H1 (cell line): ENCODE measurements at regions not wholly inside any gene's neighbourhood (a gene's known extent, or its start where the extent isn't known, plus 50 kb on each side); places are given as distances from the start of the nearest gene placed in this dataset.

Experiments
- CTCF ChIA-PET: fragments of 300-600 bp; sonication (Branson Sonifier 250); formaldehyde crosslinking; loops from one replicate; lab custom pipeline; 2021; ENCODE audit not compliant: partially characterized antibody; lab: Charles Lee
- POLR2A ChIA-PET: fragments of 300-600 bp; sonication (Branson Sonifier 250); formaldehyde crosslinking; loops from one replicate; lab custom pipeline; 2021; ENCODE audit warnings: inconsistent platforms; ENCODE audit not compliant: partially characterized antibody; lab: Charles Lee
- DNase-seq, 2 experiments: peaks; one replicate each; pipeline versions ENCODE4 v3.0.0 to v3.0.0-alpha.2; 2010 to 2022; ENCODE audit warnings: low spot score in 2 of 2, low read depth in 1 of 2, mixed read lengths in 1 of 2
- FAIRE-seq: peaks from 2 replicates; lab custom pipeline; 2011; peaks lifted over from hg19 to GRCh38; lab: Jason Lieb, UNC
- H2AFZ ChIP-seq: 2 replicates; pipeline ENCODE4 v1.8.1; 2012; ENCODE audit warnings: low read length, inconsistent platforms
- H2AK5ac ChIP-seq: 2 replicates; pipeline ENCODE4 v1.6.1; 2013; ENCODE audit warnings: low read depth, low read length
- H2BK120ac ChIP-seq: replicated peaks from 2 replicates; pipeline ENCODE3; 2013; ENCODE audit warnings: low read depth, low read length, inconsistent platforms
- H2BK12ac ChIP-seq: 2 replicates; pipeline ENCODE4 v1.6.1; 2013; ENCODE audit warnings: low read depth, low read length
- H2BK15ac ChIP-seq: 2 replicates; pipeline ENCODE4 v1.6.1; 2013; ENCODE audit warnings: low read length
- H2BK20ac ChIP-seq: 2 replicates; pipeline ENCODE4 v1.6.1; 2013; ENCODE audit warnings: low read length
- H2BK5ac ChIP-seq: 2 replicates; pipeline ENCODE4 v1.6.1; 2013; ENCODE audit warnings: low read depth, low read length
- H3K14ac ChIP-seq: 2 replicates; pipeline ENCODE4 v1.6.1; 2013; ENCODE audit warnings: inconsistent platforms; ENCODE audit not compliant: insufficient read length
- H3K18ac ChIP-seq: 2 replicates; pipeline ENCODE4 v1.6.1; 2013; ENCODE audit warnings: low read length; ENCODE audit errors: extremely low read depth
- H3K23ac ChIP-seq: 2 replicates; pipeline ENCODE4 v1.6.1; 2013; ENCODE audit warnings: inconsistent platforms; ENCODE audit not compliant: insufficient read length
- H3K23me2 ChIP-seq: 2 replicates; pipeline ENCODE4 v1.6.1; 2013; ENCODE audit warnings: low read depth, low read length
- H3K27ac ChIP-seq: 2 replicates; pipeline ENCODE4 v1.6.1; 2011; ENCODE audit warnings: low read depth, low read length, inconsistent platforms
- H3K27me3 ChIP-seq, 4 experiments: replicated peaks in 1 of 4; 1 replicate in 1 of 4; 2 replicates in 3 of 4; pipeline versions ENCODE4 v1.6.1 to v1.8.1; 2011 to 2013; ENCODE audit warnings: low read length in 3 of 4, mild to moderate bottlenecking in 3 of 4, inconsistent platforms in 2 of 4, mixed read lengths in 2 of 4, moderate library complexity in 1 of 4; ENCODE audit not compliant: control insufficient read depth in 3 of 4, insufficient read depth in 3 of 4; ENCODE audit errors: extremely low read depth in 1 of 4
- H3K36me3 ChIP-seq, 4 experiments: 2 replicates each; pipeline versions ENCODE4 v1.6.1 to v1.8.1; 2011 to 2013; ENCODE audit warnings: mild to moderate bottlenecking in 4 of 4, low read length in 3 of 4, moderate library complexity in 2 of 4, control low read depth in 1 of 4, inconsistent platforms in 1 of 4; ENCODE audit not compliant: insufficient read depth in 4 of 4, control insufficient read depth in 2 of 4
- H3K4ac ChIP-seq: replicated peaks from 2 replicates; pipeline ENCODE3; 2013; ENCODE audit warnings: low read length, low read depth, mixed read lengths, inconsistent platforms; ENCODE audit not compliant: insufficient read length
- H3K4me1 ChIP-seq, 4 experiments: replicated peaks in 1 of 4; 1 replicate in 1 of 4; 2 replicates in 3 of 4; pipeline versions ENCODE4 v1.6.1 to v1.8.1; 2011 to 2013; ENCODE audit warnings: low read length in 3 of 4, inconsistent platforms in 2 of 4, mixed read lengths in 1 of 4; ENCODE audit not compliant: insufficient read depth in 4 of 4, control insufficient read depth in 3 of 4
- H3K4me2 ChIP-seq, 2 experiments: 2 replicates each; pipeline versions ENCODE4 v1.6.1 to v1.8.1; 2011 to 2013; ENCODE audit warnings: low read depth in 2 of 2, low read length in 2 of 2, control low read depth in 1 of 2, inconsistent platforms in 1 of 2, mild to moderate bottlenecking in 1 of 2; ENCODE audit not compliant: insufficient read depth in 1 of 2
- H3K4me3 ChIP-seq, 4 experiments: fragments of 200-600, 300-600 bp in 1 of 4; sonication (generic), shearing (Covaris generic), sonication (Bioruptor Twin) in 1 of 4; 2 replicates each; pipeline versions ENCODE4 v1.5.1 to v1.8.1; 2011 to 2016; ENCODE audit warnings: low read length in 4 of 4, low read depth in 3 of 4, control low read depth in 2 of 4, inconsistent platforms in 2 of 4, mild to moderate bottlenecking in 2 of 4, mixed read lengths in 1 of 4, moderate library complexity in 1 of 4; ENCODE audit not compliant: insufficient read depth in 2 of 4; ENCODE audit errors: extremely low read depth in 1 of 4
- H3K56ac ChIP-seq: replicated peaks from 2 replicates; pipeline ENCODE3; 2013; ENCODE audit warnings: low read depth, mild to moderate bottlenecking, mixed read lengths, low read length, inconsistent platforms; ENCODE audit not compliant: insufficient read length
- H3K79me1 ChIP-seq: 2 replicates; pipeline ENCODE4 v1.6.1; 2013; ENCODE audit warnings: low read depth, low read length, control low read depth
- H3K79me2 ChIP-seq, 2 experiments: 2 replicates each; pipeline versions ENCODE4 v1.6.1 to v1.8.1; 2012 to 2013; ENCODE audit warnings: low read length in 2 of 2, mild to moderate bottlenecking in 2 of 2, inconsistent platforms in 1 of 2; ENCODE audit not compliant: insufficient read depth in 2 of 2, control insufficient read depth in 1 of 2
- H3K9ac ChIP-seq, 4 experiments: replicated peaks in 1 of 4; 1 replicate in 1 of 4; 2 replicates in 3 of 4; pipeline versions ENCODE4 v1.6.1 to v1.8.1; 2011 to 2013; ENCODE audit warnings: low read depth in 3 of 4, low read length in 3 of 4, control low read depth in 2 of 4, mild to moderate bottlenecking in 2 of 4, moderate library complexity in 2 of 4, inconsistent platforms in 1 of 4; ENCODE audit errors: extremely low read depth in 1 of 4
- H3K9me3 ChIP-seq, 2 experiments: 2 replicates each; pipeline versions ENCODE4 v1.6.1 to v1.8.1; 2012 to 2013; ENCODE audit warnings: mild to moderate bottlenecking in 2 of 2, moderate library complexity in 2 of 2, control low read depth in 1 of 2, inconsistent platforms in 1 of 2, low read depth in 1 of 2, low read length in 1 of 2, mixed read lengths in 1 of 2; ENCODE audit not compliant: insufficient read depth in 2 of 2
- H4K20me1 ChIP-seq, 2 experiments: replicated peaks in 1 of 2; 2 replicates each; pipeline versions ENCODE3 to v1.8.1; 2011 to 2013; ENCODE audit warnings: inconsistent platforms in 2 of 2, low read length in 2 of 2, mild to moderate bottlenecking in 1 of 2; ENCODE audit not compliant: insufficient read depth in 2 of 2, control insufficient read depth in 1 of 2
- H4K5ac ChIP-seq: 2 replicates; pipeline ENCODE4 v1.6.1; 2013; ENCODE audit warnings: low read length, low read depth, mixed read lengths, inconsistent platforms; ENCODE audit not compliant: insufficient read length
- H4K8ac ChIP-seq: 2 replicates; pipeline ENCODE4 v1.8.0; 2013; ENCODE audit warnings: mild to moderate bottlenecking, moderate library complexity, low read length, inconsistent platforms; ENCODE audit not compliant: insufficient read depth; ENCODE audit errors: extremely low read depth
- H4K91ac ChIP-seq: replicated peaks from 2 replicates; pipeline ENCODE3; 2013; ENCODE audit warnings: low read length, mixed read lengths, inconsistent platforms; ENCODE audit not compliant: insufficient read length
- CBX5 ChIP-seq: fragments of 300-800, 300-1000 bp; sonication (generic); IDR thresholded peaks from 2 replicates; pipeline ENCODE4 v1.7.1; 2016; ENCODE audit warnings: antibody characterized with exemption, low read length, low read depth
- CBX8 ChIP-seq: fragments of 300-800, 300-1000 bp; sonication (generic); IDR thresholded peaks from 2 replicates; pipeline ENCODE4 v1.7.1; 2016; ENCODE audit warnings: low read depth, low read length, borderline replicate concordance
- CREB1 ChIP-seq: IDR thresholded peaks from 2 replicates; pipeline ENCODE4 v1.6.1; 2012; ENCODE audit warnings: inconsistent platforms
- CTBP2 ChIP-seq: IDR thresholded peaks from 2 replicates; pipeline ENCODE4 v1.7.0; 2011; ENCODE audit warnings: borderline replicate concordance, mild to moderate bottlenecking, moderate library complexity, mixed read lengths, low read length; ENCODE audit not compliant: insufficient read depth, insufficient read length
- EP300 ChIP-seq, 2 experiments: IDR thresholded peaks; 1 replicate in 1 of 2; 2 replicates in 1 of 2; pipeline ENCODE4 v1.6.1; 2011 to 2012; ENCODE audit warnings: low read depth in 2 of 2, low read length in 2 of 2, mild to moderate bottlenecking in 2 of 2, borderline replicate concordance in 1 of 2, inconsistent platforms in 1 of 2, moderate library complexity in 1 of 2
- FOSL1 ChIP-seq: IDR thresholded peaks from 2 replicates; pipeline ENCODE4 v1.6.1; 2011; ENCODE audit warnings: mild to moderate bottlenecking, low read depth, low read length, moderate library complexity; ENCODE audit not compliant: insufficient read depth
- GTF2F1 ChIP-seq: IDR thresholded peaks from 2 replicates; pipeline ENCODE4 v1.6.1; 2012; ENCODE audit warnings: low read depth, low read length, improper control_type of control experiment, borderline replicate concordance
- HDAC2 ChIP-seq, 2 experiments: fragments of 300-600 bp in 1 of 2; sonication (generic) in 1 of 2; IDR thresholded peaks; 2 replicates each; pipeline ENCODE4 v1.6.1; 2011 to 2012; ENCODE audit warnings: low read depth in 2 of 2, low read length in 2 of 2, mild to moderate bottlenecking in 2 of 2, moderate library complexity in 2 of 2, borderline replicate concordance in 1 of 2, inconsistent platforms in 1 of 2
- MAFK ChIP-seq: IDR thresholded peaks from 2 replicates; pipeline ENCODE4 v1.6.1; 2012; ENCODE audit warnings: low read depth, mild to moderate bottlenecking, improper control_type of control experiment, low read length
- NRF1 ChIP-seq: IDR thresholded peaks from 2 replicates; pipeline ENCODE4 v1.6.1; 2011; ENCODE audit warnings: mild to moderate bottlenecking, low read depth, low read length, improper control_type of control experiment
- RAD21 ChIP-seq, 2 experiments: IDR thresholded peaks in 1 of 2; conservative IDR thresholded peaks in 1 of 2; 2 replicates each; pipeline ENCODE4 v1.6.1; 2011; ENCODE audit warnings: low read depth in 2 of 2, low read length in 2 of 2, improper control_type of control experiment in 1 of 2, inconsistent platforms in 1 of 2, mild to moderate bottlenecking in 1 of 2, moderate library complexity in 1 of 2
- SP4 ChIP-seq: IDR thresholded peaks from 2 replicates; pipeline ENCODE4 v1.6.1; 2012; ENCODE audit warnings: low read length, inconsistent platforms
- TAF7 ChIP-seq: optimal IDR thresholded peaks from 2 replicates; pipeline ENCODE3; 2011; ENCODE audit warnings: low read depth, mild to moderate bottlenecking, inconsistent platforms, low read length, moderate library complexity, borderline replicate concordance
- TBP ChIP-seq: IDR thresholded peaks from 2 replicates; pipeline ENCODE4 v1.6.1; 2011; ENCODE audit warnings: low read depth, low read length, improper control_type of control experiment
- TEAD4 ChIP-seq: IDR thresholded peaks from 2 replicates; pipeline ENCODE4 v1.6.1; 2012; ENCODE audit warnings: low read depth, low read length, inconsistent platforms, mixed read lengths
- WGBS, 2 experiments: shearing (Covaris generic) in 1 of 2; methylation state at CpG; one replicate each; pipeline versions ENCODE4 v1.1.6 to v1.1.7; 2013 to 2015; ENCODE audit warnings: low lambda C conversion rate in 2 of 2, mixed read lengths in 2 of 2, inconsistent platforms in 1 of 2, low coverage in 1 of 2, missing lambda C conversion rate in 1 of 2; ENCODE audit not compliant: insufficient replicate concordance in 2 of 2, insufficient coverage in 1 of 2, insufficient read length in 1 of 2; ENCODE audit errors: extremely low coverage in 1 of 2, missing lambda C conversion rate in 1 of 2; 5-methylcytosine and 5-hydroxymethylcytosine counted together

- DNase-seq (no peak), FAIRE-seq (no peak)
- CTCF ChIA-PET: interaction anchor here (0.6 kb wide), 1 partner anchor 15 kb away, joined by 3 read pairs; no protein-coding TSS in a partner anchor
- Histone ChIP-seq H3K4ac (no peak overlapping the region), H2AFZ (no peak overlapping the region), H3K4me3 (no peak overlapping the region), H3K9me3 (no peaks in the 10 kb centered on the region), H3K4me1 (no peaks in the 10 kb centered on the region), H2BK12ac (no peak overlapping the region), H3K14ac (no peak overlapping the region), H3K27me3 (no peaks in the 10 kb centered on the region), H4K20me1 (no peaks in the 10 kb centered on the region), H3K23me2 (no peaks in the 10 kb centered on the region; the same call in 1 of the 2 replicates), H2BK15ac (no peak overlapping the region), H3K23ac (no peak overlapping the region), H4K5ac (no peak overlapping the region), H3K18ac (no peak overlapping the region), H2BK120ac (no peak overlapping the region), H3K4me2 (no peak overlapping the region), H3K79me1 (no peaks in the 10 kb centered on the region), H3K56ac (no peak overlapping the region), H3K79me2 (no peaks in the 10 kb centered on the region), H4K91ac (no peak overlapping the region), H3K27ac (no peak overlapping the region), H2BK5ac (no peak overlapping the region), H3K9ac (no peak overlapping the region), H2BK20ac (no peak overlapping the region), H3K36me3 (no peaks in the 10 kb centered on the region), H4K8ac (no peak overlapping the region), H2AK5ac (no peak overlapping the region)
- POLR2A ChIA-PET: no interaction called here
- 87% methylated on average over 2 of the region's 2 CpGs; no CpG with 5 or more reads in 1 of the 2 experiments for WGBS, 2 experiments
- no peak for TF ChIP-seq TEAD4
- TF ChIP-seq RAD21 (IDR thresholded peaks at IDR 0.05 in 1 of 2, conservative IDR thresholded peaks at IDR 0.05 in 1 of 2; ENCODE audit: low read depth in 2 of 2, low read length in 2 of 2): no peak
- TF ChIP-seq FOSL1: no peak
- no peak for TF ChIP-seq NRF1
- TF ChIP-seq MAFK: no peak
- TF ChIP-seq CBX8: no peak
- TF ChIP-seq CTBP2: no peak
- no peak for TF ChIP-seq HDAC2 (IDR thresholded peaks at IDR 0.05; ENCODE audit: borderline replicate concordance in 1 of 2, low read depth in 2 of 2, low read length in 2 of 2)
- no peak for TF ChIP-seq CREB1
- no peak for TF ChIP-seq TBP
- no peak for TF ChIP-seq GTF2F1
- no peak for TF ChIP-seq SP4
- no peak for TF ChIP-seq TAF7
- TF ChIP-seq EP300 (IDR thresholded peaks at IDR 0.05; ENCODE audit: borderline replicate concordance in 1 of 2, low read depth in 2 of 2, low read length in 2 of 2): no peak
- no peak for TF ChIP-seq CBX5
Measured at GRCh38 chr3:6097021-6097420, 763.9 kb upstream of the GRM7 start.
